GM18502 (cell line): ENCODE measurements at regions not wholly inside any gene's neighbourhood (a gene's known extent, or its start where the extent isn't known, plus 50 kb on each side); places are given as distances from the start of the nearest gene placed in this dataset.

Experiments
- ATAC-seq: cut with Tn5 transposase; IDR thresholded peaks from one replicate; pipeline ENCODE4 v1.9.1; 2021; ENCODE audit warnings: mild to moderate bottlenecking; ENCODE audit not compliant: unreplicated experiment, poor library complexity

GRCh38 chr4:23360718-23361117 lies 529.1 kb downstream of the PPARGC1A start:
- no peak for ATAC-seq

DNA sequence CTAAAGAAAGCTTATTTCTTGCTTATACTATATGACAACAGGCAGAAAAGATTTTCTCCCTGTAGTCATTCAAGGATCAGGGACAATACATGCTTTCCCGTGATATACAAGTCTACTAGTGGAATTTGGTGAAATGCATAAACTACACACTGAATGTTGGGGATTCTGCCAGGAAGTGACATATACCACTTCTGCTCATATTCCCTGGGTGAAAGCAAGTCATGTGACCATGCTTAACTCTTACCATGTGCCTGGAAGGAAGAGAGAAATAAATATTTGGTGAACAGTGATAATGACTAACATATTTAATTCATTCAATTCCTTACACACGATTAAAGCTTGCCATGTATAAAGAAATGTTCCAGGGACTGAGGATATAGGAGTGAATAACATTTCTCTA lies 534.6 kb downstream of the PPARGC1A start:
- ATAC-seq, result no peak

DNA sequence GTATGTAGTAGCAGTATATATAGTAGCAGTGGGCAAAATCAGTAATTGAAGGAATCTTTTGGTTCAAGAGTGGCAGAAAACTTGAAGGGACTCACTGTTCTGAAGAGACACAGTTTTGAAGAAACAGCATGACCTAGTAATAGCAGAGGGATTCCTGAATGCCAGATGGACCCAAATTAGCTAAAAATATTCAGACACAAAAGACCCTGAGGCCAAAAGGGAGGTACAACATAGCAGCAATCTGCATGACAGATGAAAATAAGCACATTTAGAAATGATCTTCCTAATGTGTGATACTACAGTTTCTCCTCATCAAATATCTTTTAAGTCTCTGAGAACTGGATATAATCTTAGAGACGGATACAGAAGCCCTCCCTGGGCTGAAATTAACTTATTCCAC lies 536.6 kb downstream of the PPARGC1A start:
- no peak for ATAC-seq

GRCh38 chr4:23348789-23349498 lies 540.9 kb downstream of the PPARGC1A start:
- no peak for ATAC-seq

GRCh38 chr4:23337292-23337691 lies 552.6 kb downstream of the PPARGC1A start:
- ATAC-seq, result no peak

DNA sequence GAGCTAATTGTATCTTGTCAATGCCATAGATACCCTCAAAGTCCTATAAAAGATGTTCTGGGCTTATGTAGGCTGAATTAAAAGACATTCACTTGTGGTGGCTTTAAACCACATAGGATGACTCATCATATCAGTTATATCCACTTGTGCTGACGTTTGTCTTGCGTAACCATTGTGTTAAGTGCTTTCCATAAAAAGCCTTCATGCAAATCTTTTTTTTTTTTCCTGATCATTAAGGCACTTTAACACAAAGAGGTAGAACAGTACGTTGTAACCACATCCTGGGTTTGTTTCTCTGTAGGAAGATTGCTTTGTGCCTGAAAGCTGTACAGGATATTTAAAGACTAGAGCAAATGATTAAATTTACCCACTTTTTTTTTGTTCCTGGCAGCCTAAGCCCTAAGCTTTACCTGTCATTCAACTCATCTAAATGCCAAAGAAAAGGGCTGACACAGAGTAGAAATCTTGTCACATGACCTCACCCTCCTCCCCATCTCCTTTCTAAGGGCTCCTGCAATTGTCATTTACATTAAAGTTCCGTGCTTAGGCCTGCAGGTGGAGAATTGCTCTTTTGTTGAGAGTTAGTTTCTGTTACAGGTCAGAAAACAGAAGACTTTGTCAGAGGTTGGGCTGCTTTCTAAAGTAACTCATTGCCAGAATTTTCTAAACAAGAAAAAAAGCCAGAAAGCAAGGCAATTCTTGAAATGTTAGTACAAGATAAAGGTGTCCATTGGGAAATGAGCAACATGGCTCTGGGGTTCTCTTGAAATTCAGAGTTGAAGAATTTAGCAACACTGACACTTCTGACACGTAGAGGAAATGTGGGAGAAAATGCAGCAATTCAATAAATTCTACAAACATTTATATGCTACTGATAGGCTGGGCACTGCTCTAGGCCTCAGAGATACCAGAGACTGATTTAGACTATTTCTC lies 555.6 kb downstream of the PPARGC1A start:
- ATAC-seq, result no peak

DNA sequence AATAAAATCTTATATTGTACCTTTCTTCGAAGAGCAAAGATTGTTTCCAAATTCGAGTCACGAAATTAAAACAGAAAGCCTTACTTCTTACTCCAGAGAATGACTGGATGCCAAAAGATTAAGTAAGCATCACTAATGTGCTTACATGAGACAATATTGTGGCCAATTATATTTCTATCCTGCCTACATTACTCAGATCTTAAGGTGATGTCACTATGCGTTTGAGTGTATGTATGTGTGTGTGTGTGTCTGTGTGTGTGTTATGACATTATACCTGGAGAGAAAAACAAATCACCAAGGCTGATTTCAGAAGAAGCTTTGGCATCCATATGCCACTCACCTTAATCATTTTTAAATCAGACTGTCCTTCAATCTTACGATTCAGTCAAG lies 556.3 kb downstream of the PPARGC1A start:
- no peak for ATAC-seq

DNA sequence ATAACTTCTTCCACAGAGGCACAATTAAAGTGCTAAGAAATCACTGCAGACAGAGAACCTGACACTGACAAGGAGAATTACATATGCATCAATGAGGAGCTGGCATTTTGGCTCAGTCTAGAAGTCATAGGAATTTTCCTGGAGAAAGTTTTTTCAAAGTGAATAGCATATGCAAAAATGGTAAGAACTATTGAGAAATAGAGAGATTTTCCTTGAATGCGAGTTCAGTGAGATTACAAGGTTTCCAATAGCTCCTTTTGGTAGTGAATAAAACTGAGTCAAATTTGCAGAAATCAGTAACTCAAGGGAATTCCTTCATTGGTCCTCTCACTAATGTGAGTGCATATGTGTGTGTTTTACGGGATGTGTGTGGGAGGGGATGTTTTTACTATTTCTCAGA lies 557.5 kb downstream of the PPARGC1A start:
- no peak for ATAC-seq

DNA sequence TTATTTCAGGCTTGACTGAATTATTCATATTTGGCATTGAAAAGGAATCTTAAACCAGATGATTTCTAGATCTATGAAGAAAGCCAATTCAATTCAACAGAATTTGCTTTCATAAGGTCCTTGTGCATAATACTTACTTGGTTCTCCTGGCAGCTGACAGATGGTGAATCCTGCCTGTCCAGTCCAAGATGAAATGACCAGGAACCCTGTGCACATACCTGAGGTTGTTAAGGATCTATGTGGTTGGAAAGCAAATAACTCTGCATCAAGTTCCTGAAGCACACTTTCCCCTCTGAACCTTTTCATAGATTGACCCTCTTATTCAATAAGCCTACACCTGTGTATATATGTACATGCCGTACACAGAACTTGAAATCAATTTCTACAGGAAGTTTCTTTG lies 562.7 kb downstream of the PPARGC1A start:
- no peak for ATAC-seq

GRCh38 chr4:23324021-23324690 lies 565.7 kb downstream of the PPARGC1A start:
- ATAC-seq, result no peak

DNA sequence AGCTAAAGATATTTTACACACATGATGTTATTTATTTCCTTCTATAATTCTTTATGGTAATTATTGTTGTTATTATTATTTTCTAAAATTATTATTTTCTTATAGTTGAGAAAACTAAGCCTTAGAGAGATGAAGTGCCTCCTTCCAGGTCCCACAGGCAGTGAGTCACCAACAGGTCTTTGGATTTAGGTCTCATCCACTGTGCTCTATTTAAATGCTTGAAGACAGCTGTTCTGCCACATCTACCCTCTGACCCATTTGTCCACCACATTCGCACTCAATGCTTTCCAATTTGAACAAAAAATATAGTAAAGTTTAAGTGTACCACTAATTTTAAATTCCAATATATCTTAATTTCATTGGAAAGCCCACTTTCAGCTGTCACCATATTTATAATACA lies 566.4 kb downstream of the PPARGC1A start:
- no peak for ATAC-seq

DNA sequence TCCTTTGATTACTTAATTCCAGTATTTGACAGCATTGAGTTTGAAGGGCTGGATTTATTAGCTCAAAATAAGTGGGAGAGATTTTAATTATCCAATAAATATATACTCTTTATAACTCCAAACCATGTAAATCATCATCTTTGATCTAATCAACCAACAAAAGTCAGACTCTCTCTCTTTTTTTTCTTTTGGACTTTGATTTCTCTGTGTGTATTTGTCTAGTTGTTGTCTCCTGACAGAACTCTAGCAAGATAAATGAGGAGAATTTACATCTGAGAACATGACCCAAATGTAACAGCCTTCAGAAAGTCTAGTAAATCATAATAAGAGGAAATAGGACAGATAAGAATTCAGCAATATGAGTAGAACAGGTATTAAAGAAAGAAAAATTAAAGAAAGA lies 567.1 kb downstream of the PPARGC1A start:
- ATAC-seq, result no peak

GRCh38 chr4:23320931-23321587 lies 568.8 kb downstream of the PPARGC1A start:
- no peak for ATAC-seq

DNA sequence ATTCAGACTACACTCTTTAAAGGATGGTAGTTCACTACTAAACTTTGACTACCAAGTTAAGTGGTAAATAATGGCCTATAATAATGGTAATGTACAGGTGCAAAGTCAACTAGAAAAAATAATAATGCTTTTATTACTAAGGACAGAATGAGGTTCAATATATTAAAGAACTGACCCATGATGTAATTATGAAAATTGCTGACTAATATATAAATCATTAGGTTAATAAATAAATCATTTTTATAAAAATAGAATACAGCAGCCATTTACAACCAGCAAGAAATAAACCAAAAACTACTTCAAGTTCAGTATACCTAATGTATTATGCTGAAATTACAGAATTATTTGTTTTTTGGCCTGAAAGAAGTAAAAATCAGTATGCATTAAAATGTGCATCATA lies 577.2 kb downstream of the PPARGC1A start:
- no peak for ATAC-seq

GRCh38 chr4:23311983-23312382 lies 577.9 kb downstream of the PPARGC1A start:
- ATAC-seq, result no peak

DNA sequence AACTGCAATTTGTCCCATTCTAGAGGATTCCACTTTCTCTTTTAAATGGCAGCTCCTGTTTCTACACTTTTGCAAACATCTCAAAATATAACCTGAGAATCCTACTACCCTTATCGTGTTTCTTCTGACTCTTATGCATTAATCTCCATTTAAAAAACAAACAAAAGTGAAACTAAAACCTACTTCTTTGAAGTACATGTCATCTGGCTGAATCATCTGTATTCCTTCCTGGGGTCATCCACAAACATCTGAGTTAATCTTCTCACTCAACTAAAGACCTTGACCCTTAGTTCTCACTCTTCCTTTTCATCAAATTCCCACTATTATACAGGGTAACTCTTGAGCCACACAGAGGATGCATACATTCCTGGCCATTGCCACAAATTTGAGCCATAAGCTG lies 584.8 kb downstream of the PPARGC1A start:
- ATAC-seq, result no peak

DNA sequence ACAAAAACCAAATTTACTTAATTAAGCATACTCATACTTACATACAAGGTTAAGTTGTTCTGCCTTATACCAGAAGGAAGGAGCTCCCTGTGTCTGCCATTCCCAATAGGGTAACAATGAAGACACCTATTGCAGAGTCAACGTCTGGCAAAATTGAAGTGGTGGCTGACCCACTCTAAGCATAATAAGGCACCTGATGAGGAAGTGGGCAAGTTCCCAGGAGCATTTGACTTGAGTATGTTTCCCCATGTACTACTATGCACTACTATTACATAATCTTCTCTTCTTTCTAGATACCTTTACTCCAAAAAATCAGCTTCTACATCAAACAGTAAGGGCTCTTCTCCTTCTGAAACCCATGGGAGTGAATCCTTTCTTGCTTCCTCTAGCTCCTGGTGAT lies 591.5 kb downstream of the PPARGC1A start:
- no peak for ATAC-seq

DNA sequence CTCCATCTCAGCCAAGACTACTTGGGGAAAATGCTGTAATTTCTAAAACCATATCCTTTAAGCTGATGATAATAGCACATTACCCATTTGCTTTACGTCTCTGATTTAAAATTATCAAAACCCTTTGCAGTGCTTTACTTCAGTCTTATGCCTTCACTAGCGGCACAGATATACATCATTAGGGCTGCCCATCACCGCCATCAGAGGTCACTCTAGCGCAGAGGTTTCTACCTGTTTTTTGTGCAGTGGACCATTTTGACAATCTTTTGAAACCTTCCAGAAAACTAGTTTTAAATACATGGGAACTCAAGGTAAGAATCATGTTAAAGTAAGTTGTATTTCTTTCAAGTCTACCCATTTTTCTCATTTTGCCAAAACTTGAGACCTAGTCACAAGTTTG lies 592.5 kb downstream of the PPARGC1A start:
- ATAC-seq, result no peak

DNA sequence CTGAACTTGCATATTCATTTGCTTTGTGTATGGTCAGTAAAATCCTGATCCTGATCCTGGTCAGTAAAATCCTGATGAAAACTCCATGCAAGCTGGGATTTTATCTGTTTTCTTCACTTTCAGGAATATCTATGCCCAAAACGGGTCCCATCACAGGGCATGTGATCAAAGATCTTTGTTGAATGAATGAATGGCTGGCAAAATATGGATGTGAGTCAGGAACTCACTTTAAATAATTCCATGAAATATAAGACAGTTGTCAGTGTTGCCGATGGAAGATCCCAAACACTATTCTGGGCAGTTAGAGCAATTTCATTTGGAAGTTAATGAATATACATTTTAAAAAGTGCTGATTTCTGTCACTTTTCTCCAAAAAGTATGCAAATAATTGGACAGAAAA lies 598.4 kb downstream of the GBA3 start:
- ATAC-seq, result no peak

- no peak for ATAC-seq
These were observed 597.9 kb downstream of the GBA3 start for GRCh38 chr4:23290656-23291055.
